ENCODE measurements at regions not wholly inside any gene's neighbourhood (a gene's known extent, or its start where the extent isn't known, plus 50 kb on each side); places are given as distances from the start of the nearest gene placed in this dataset.

DNA sequence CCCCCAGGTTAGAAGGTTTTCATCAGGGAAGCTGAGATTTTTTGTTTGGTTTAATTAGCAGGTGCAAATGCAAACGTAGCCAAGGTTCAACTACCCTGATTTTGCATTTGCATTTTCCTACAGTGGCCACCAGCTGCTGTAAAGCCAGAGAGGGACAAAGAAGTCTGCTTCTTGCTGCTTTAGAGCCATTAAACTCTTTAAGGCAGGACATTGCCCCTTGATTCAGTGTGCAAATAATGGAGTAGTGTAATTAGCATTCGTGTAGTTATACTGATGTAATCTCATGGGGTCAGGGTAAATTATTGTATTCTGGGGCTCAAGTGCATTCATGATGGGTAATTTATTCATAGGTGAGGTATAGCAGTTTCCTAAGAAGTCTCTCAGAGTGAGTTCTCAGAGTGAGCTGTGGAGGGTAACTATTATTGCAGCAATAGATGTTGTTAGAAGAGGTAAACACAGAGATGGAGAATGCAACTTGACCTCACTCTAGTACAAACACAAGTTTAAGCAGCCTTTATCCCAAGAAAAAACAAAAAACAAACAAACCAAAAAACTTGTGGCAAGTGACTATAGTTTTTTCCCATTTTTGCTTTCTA lies 526.5 kb downstream of the KIF4B start:
- Histone ChIP-seq H3K4me1 (ENCODE audit: insufficient read depth, low read length) (no peaks in the 10 kb centered on the region), H3K9me3 (ENCODE audit: insufficient read depth, low read depth, low read length) (no peaks in the 10 kb centered on the region), H3K27ac (ENCODE audit: low read depth, low read length) (no peak overlapping the region), H3K9ac (ENCODE audit: low read length) (no peak overlapping the region), H3K4me2 (ENCODE audit: low read length) (no peak overlapping the region), H3K4me3 (ENCODE audit: insufficient read depth, low read depth, low read length) (no peak overlapping the region), H3K27me3 (ENCODE audit: insufficient read depth, low read length) (no peaks in the 10 kb centered on the region), H4K20me1 (ENCODE audit: insufficient read depth, low read length) (no peaks in the 10 kb centered on the region), H3K36me3 (ENCODE audit: insufficient read depth, low read length) (no peaks in the 10 kb centered on the region), H2AFZ (ENCODE audit: low read depth, low read length) (no peak overlapping the region), H3K79me2 (ENCODE audit: insufficient read depth, low read length) (no peaks in the 10 kb centered on the region)
- DNase-seq (ENCODE audit: low read depth) (no peak), FAIRE-seq (no peak)
- no peaks in the 10 kb centered on the region for H3K36me3 Mint-ChIP-seq (ENCODE audit: low read depth, unreplicated experiment)
- no peak overlapping the region for H3K27ac Mint-ChIP-seq (ENCODE audit: unreplicated experiment)
- peaks cover 3% of the 10 kb centered on the region for H3K9me3 Mint-ChIP-seq (ENCODE audit: unreplicated experiment)
- no peak overlapping the region for H3K4me3 Mint-ChIP-seq (ENCODE audit: unreplicated experiment)
- no peak for TF ChIP-seq EZH2 (IDR thresholded peaks at IDR 0.05; ENCODE audit: insufficient read depth, low read length)
- no peak for TF ChIP-seq CTCF (IDR thresholded peaks at IDR 0.05; ENCODE audit: insufficient read depth, low read depth, low read length)
- no peaks in the 10 kb centered on the region for H3K27me3 Mint-ChIP-seq (ENCODE audit: low read depth, unreplicated experiment)
- H3K4me1 Mint-ChIP-seq (ENCODE audit: low read depth, unreplicated experiment), result no peaks in the 10 kb centered on the region

DNA sequence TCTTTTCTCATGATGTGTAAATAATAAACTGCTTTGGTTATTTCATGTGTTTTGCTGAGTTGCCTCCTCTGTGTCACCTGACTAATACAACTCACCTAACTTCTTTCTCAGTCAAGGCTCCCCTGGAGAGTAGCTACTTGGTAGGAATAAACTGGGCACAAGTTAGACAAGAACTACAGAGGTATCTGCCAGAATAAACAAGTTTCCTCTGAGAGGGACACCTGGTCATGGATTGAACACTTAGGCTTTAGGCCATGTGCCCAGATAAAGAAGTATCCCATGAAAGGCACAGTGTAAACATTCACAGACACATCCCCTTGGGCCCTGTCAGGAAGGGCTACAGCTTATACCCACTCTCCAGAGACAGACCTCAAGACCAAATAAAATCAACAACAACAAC lies 532.5 kb downstream of the KIF4B start:
- no peaks in the 10 kb centered on the region for H3K9me3 ChIP-seq (ENCODE audit: insufficient read depth, low read depth, low read length)
- DNase-seq (ENCODE audit: low read depth) (no peak), FAIRE-seq (no peak)
- no peaks in the 10 kb centered on the region for H3K79me2 ChIP-seq (ENCODE audit: insufficient read depth, low read length)
- no peak overlapping the region for H3K27ac ChIP-seq (ENCODE audit: low read depth, low read length)
- H4K20me1 ChIP-seq (ENCODE audit: insufficient read depth, low read length), result no peaks in the 10 kb centered on the region
- H3K9ac ChIP-seq (ENCODE audit: low read length), result no peak overlapping the region
- TF ChIP-seq EZH2 (IDR thresholded peaks at IDR 0.05; ENCODE audit: insufficient read depth, low read length) (no peak), CTCF (IDR thresholded peaks at IDR 0.05; ENCODE audit: insufficient read depth, low read depth, low read length) (no peak)
- H3K4me3 ChIP-seq (ENCODE audit: insufficient read depth, low read depth, low read length), result no peak overlapping the region
- no peak overlapping the region for H3K4me2 ChIP-seq (ENCODE audit: low read length)
- no peaks in the 10 kb centered on the region for H3K4me1 ChIP-seq (ENCODE audit: insufficient read depth, low read length)
- Mint-ChIP-seq H3K4me1 (ENCODE audit: low read depth, unreplicated experiment) (no peaks in the 10 kb centered on the region), H3K9me3 (ENCODE audit: unreplicated experiment) (peaks cover 3% of the 10 kb centered on the region), H3K27me3 (ENCODE audit: low read depth, unreplicated experiment) (no peaks in the 10 kb centered on the region), H3K4me3 (ENCODE audit: unreplicated experiment) (no peak overlapping the region), H3K27ac (ENCODE audit: unreplicated experiment) (no peak overlapping the region), H3K36me3 (ENCODE audit: low read depth, unreplicated experiment) (no peaks in the 10 kb centered on the region)
- no peaks in the 10 kb centered on the region for H3K36me3 ChIP-seq (ENCODE audit: insufficient read depth, low read length)
- H3K27me3 ChIP-seq (ENCODE audit: insufficient read depth, low read length), result no peaks in the 10 kb centered on the region
- H2AFZ ChIP-seq (ENCODE audit: low read depth, low read length), result no peak overlapping the region

DNA sequence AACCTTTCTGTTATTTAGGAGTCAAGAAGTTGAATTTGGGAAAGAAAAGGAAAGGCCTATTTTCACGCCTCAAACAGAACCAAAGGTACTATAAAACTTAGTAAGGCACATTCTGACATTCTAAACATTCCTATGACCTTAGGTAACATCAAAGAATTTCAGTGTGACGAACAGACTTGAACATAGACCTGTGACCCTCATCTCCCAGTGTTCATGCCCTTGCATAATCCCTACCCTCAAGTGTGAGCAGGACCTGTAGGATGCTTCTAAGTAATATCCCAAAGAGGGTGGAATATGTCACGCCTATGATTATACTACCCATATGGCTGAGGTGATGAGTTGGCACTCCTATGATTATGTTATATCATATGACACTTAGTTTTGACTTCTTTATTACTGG lies 540.9 kb downstream of the KIF4B start:
- FAIRE-seq (no peak), DNase-seq (ENCODE audit: low read depth) (no peak)
- H4K20me1 ChIP-seq (ENCODE audit: insufficient read depth, low read length), result no peaks in the 10 kb centered on the region
- H3K4me3 ChIP-seq (ENCODE audit: insufficient read depth, low read depth, low read length), result no peak overlapping the region
- no peak for TF ChIP-seq EZH2 (IDR thresholded peaks at IDR 0.05; ENCODE audit: insufficient read depth, low read length)
- no peak overlapping the region for H3K27ac ChIP-seq (ENCODE audit: low read depth, low read length)
- H3K4me3 Mint-ChIP-seq (ENCODE audit: unreplicated experiment), result no peak overlapping the region
- H3K9ac ChIP-seq (ENCODE audit: low read length), result no peak overlapping the region
- no peak overlapping the region for H2AFZ ChIP-seq (ENCODE audit: low read depth, low read length)
- H3K36me3 Mint-ChIP-seq (ENCODE audit: low read depth, unreplicated experiment), result no peaks in the 10 kb centered on the region
- no peaks in the 10 kb centered on the region for H3K27me3 ChIP-seq (ENCODE audit: insufficient read depth, low read length)
- H3K4me1 Mint-ChIP-seq (ENCODE audit: low read depth, unreplicated experiment), result peaks cover 1% of the 10 kb centered on the region
- no peaks in the 10 kb centered on the region for H3K79me2 ChIP-seq (ENCODE audit: insufficient read depth, low read length)
- no peak overlapping the region for H3K4me2 ChIP-seq (ENCODE audit: low read length)
- no peaks in the 10 kb centered on the region for H3K9me3 ChIP-seq (ENCODE audit: insufficient read depth, low read depth, low read length)
- peaks cover 1% of the 10 kb centered on the region for H3K27me3 Mint-ChIP-seq (ENCODE audit: low read depth, unreplicated experiment)
- H3K27ac Mint-ChIP-seq (ENCODE audit: unreplicated experiment), result no peak overlapping the region
- no peaks in the 10 kb centered on the region for H3K9me3 Mint-ChIP-seq (ENCODE audit: unreplicated experiment)
- no peaks in the 10 kb centered on the region for H3K36me3 ChIP-seq (ENCODE audit: insufficient read depth, low read length)
- H3K4me1 ChIP-seq (ENCODE audit: insufficient read depth, low read length), result no peaks in the 10 kb centered on the region

All from astrocyte (in vitro differentiated cells and primary cell).